ENCODE measurements at regions not wholly inside any gene's neighbourhood (a gene's known extent, or its start where the extent isn't known, plus 50 kb on each side); places are given as distances from the start of the nearest gene placed in this dataset.

DNA sequence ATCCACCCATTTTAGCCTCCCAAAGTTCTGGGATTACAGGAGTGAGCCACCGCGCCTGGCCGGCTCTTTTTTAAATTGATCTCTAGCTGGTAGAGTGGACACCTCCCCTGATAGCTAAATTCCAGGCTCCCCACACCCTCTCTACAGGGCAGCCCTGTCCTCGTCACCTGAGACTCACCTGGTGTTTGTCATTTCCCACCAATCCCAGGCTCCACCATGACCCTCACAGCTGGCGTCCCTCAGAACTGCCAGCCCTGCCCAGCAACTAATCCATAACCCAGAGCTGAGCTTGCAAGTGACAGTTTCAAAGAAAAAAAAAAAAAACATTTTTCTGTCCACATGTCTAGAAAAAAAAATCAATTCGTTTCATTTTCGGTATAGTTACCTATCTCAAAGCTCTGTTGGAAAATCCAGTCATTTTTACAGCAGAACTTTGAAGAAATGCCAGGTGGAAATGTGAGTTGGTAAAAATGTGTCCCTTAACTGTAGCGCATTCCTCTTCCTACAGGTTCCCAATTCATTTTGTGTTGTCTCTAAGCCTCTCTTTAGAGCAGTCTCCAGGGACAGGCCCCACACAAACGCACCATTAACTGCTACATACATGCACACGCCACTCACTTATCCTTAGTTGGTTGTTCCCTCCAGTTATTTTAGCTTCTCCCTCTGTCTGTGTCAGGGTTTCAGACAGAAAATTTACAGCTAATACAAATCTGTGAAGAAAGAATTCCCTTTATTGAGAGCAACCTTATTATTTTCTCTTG lies 294.7 kb downstream of the FBXO15 start:
- no peak for DNase-seq (ENCODE audit: low read depth)

DNA sequence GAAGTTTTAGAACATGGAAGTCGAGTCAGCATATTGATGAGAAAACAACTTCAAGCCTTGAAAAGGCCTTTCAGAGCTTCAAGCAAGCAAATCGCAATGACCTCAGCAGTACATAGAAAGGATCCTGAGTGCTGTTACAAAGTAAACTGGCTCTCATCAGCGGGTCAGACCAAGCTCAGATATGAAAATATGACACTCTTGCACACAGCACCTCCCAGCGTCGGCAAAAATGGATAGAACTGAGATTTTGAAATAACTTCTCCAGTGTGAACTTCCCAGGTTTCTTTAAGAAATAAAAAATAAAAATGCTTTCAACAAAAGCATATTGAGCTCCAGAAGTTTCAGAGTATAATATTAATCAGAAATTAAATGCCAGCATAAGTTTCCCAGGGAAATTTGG lies 296.9 kb downstream of the FBXO15 start:
- DNase-seq (ENCODE audit: low read depth) = peak; percentile 21

DNA sequence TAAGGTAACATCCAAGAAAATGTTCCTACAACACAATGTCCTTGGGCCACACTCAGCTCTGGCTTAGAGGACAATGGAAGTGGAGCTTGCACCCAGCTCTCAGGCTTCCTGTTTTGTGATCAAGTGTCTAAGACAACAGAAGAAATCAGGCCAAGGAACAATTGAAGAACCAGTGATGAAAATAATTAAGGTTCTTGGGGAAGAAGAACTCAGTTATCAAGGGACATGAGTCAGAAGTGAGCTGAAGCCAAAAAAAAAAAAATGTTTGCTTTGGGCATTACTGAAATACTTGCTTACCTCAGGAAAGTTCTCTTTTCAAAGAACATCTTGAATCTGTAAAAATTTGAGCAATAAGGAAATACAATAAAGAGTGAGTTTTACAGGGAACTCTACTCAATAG lies 299.0 kb downstream of the FBXO15 start:
- DNase-seq (ENCODE audit: low read depth) = no peak

- no peak for DNase-seq (ENCODE audit: low read depth)
Measured at GRCh38 chr18:73843455-73843854, 304.2 kb downstream of the FBXO15 start.

GRCh38 chr18:73842795-73843394 lies 304.7 kb downstream of the FBXO15 start:
- peak; percentile 52 for DNase-seq (ENCODE audit: low read depth)

- DNase-seq (ENCODE audit: low read depth) = no peak
Measured at GRCh38 chr18:73841661-73842060, 306.0 kb downstream of the FBXO15 start.

DNA sequence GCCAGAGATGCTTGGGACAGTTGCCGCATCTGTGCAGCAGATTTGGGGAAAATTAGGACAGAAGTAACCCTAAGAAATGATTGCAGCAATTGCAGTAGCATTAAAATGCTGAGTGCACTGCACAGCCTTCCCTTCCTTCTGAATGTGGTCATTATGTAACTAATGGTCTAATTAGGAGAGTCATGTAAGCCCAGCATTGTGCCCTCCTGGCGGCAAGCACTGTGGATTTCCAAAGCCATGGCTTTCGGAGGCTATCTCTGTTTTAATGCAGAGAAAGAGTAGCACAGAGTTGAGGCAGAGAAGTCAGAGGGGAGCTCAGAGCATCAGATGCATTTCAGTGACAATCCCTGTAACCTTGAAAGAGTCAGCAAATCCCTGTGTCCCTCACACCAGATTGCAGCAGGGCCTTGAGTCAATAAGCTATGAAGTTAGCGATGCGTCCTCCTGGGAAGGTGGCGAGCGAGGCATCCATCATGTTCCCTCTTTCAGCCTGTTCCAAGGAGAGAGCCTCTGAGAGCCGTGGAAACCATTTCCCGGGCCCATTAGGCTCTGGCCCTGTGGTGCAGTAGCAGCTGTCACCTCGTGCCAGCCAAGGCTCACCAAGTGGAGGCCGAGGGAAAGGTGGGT lies 307.2 kb downstream of the FBXO15 start:
- no peak for DNase-seq (ENCODE audit: low read depth)

- DNase-seq (ENCODE audit: low read depth) = no peak
Measured at GRCh38 chr18:73839441-73839840, 308.2 kb downstream of the FBXO15 start.

DNA sequence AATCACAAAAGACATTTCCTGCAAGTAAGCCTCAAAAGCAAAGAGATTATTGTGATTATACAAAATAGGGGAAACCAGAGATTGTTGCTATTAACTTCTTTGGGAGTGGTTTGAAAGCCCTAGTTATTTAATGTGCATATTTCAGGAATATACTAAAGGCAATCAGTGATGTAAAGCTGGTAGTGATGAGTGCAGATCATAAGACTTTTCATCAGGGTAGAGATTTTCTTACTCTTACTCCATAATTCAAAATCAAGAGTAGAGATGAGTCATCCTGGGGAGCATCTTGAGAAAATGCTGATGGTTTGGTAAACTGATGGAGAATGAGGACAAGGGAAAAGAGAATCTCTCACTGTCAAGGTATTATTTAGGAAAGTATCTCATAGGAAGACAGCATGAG lies 309.5 kb downstream of the FBXO15 start:
- DNase-seq (ENCODE audit: low read depth) = no peak

GRCh38 chr18:73835656-73836364 lies 311.8 kb downstream of the FBXO15 start:
- no peak for DNase-seq (ENCODE audit: low read depth)

GRCh38 chr18:73835039-73835438 lies 312.6 kb downstream of the FBXO15 start:
- DNase-seq (ENCODE audit: low read depth) = no peak

GRCh38 chr18:73831688-73832087 lies 315.9 kb downstream of the FBXO15 start:
- DNase-seq (ENCODE audit: low read depth) = no peak

DNA sequence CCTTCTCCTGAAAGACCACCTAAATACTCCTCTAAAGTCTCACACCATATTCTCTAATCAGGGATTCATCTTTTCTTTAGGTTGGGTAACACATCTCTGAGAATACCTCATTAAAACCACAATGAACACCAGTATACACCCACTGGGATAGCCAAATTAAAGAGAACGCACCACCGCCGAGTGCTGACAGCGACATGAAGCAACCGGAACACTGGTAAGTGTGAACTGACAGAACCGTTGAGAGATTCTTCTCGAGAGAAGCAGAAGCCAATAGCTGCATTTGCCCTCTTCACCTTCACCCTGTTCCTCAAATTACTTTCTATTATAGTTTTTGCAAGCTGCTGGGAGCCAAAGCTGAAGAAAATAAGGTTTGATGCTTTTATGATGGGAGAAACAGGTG lies 318.5 kb downstream of the FBXO15 start:
- no peak for DNase-seq (ENCODE audit: low read depth)

DNA sequence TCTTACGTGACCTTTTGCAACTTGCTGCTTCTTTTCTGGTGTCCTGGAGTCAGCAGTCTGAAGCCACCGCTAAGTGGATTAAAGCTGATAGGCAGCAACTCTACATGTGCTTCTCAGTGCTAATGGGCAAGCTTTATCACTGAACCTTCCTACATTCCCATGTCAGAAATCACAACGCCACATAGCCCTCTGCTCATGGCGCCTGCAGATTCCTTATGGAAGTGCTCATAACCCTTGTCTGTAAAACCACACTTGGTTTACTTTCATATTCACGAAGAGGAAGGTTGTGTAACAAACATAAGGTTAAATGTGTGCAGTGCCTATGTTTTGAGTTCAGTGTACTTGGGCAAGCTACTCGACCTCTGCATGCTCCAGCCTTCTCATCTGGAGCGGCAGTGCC lies 319.8 kb downstream of the FBXO15 start:
- DNase-seq (ENCODE audit: low read depth) = no peak

DNA sequence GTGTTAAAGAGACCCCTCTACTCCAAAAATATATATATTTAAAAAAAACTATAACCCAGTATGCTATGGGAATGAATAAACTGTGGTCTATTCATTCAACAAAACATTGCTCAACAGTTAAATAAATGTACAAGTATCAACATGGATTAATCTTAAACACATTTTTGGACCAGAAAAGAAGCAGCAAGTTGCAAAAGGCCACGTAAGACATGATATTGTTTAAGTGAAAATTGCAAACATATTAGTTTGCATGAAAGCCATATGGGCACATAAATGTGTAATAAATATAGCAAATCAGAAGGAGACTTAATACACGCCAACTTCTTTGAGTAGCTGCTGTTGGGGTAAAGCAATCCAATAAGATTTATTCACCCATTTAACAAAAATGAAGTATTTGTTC lies 321.5 kb downstream of the FBXO15 start:
- no peak for DNase-seq (ENCODE audit: low read depth)

DNA sequence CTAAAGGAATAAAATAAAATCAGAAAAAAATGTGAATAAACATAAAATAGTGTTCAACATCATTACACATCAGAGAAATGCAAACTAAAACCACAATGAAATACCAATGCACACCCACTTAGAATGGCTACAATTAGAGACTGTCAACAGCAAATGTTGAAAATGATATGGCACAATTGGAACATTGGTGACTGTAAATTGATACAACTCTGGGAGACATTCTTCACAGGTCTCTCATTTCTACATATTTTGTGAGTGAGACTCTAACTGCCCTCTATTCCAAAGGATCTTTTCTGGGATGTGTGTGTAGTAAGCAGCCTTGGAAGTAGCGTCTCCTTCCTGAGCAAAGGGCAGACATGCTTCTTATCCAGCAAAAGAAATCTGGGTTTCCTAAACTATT lies 323.0 kb downstream of the FBXO15 start:
- DNase-seq (ENCODE audit: low read depth) = no peak

GRCh38 chr18:73812423-73812822 lies 335.2 kb downstream of the FBXO15 start:
- DNase-seq (ENCODE audit: low read depth) = no peak

GRCh38 chr18:73807551-73808192 lies 340.0 kb downstream of the FBXO15 start:
- DNase-seq (ENCODE audit: low read depth) = no peak

DNA sequence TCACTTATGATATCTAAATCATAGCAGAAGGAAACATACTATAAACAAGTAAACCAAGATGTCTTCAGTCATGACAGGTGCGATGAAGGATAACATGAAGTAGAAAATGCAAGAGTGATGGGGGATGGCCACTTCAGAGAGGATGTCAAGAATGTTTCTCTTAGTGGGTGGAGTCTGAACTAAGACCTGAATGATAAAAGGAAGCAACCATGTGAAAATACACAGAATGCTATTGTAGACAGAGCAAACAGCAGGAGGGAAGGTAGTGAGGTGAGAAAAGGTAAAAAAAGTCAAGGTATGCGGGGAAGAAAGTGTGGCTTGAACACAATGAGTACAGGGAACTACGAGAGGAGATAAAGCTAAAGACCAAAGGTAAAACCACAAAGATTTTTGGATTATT lies 341.6 kb downstream of the FBXO15 start:
- DNase-seq (ENCODE audit: low read depth) = no peak

DNA sequence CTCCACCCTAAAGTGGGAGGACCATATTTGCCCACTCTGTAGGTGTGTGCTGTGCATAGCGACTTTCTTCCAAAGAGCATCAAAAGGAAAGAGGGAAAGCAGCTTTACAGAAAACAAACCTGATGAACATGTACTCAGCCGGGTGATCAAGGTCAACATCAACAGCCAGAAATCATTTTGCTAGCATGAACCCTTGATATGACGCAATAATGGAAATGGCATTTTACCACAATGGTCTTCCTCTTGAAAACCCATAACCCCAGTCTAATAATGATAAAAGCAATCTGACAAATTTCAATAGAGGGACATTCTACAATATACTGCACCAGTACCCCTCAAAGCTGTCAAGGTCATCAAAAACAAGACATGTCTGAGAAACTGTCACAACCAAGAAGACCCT lies 350.2 kb downstream of the FBXO15 start:
- DNase-seq (ENCODE audit: low read depth) = no peak

DNA sequence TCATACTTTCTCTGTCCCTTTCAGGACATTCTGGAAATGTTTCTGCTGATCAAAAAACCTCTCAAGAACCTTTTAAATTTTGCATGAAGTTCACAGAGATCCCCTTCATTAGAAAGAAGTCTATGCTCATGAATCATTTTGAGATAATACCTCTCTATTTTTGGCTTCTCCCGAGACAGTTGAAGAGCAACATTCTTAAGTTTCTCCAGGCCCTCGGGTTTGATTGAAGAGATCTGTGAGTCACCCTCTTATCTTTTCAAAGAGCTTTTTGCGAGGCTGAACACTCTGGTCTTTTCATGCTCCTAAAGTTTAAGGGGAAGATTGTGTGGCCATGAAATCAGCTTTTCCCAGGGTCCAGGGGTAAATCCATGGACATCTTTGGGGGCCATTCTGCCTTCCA lies 354.2 kb downstream of the FBXO15 start:
- DNase-seq (ENCODE audit: low read depth) = peak; percentile 24

DNA sequence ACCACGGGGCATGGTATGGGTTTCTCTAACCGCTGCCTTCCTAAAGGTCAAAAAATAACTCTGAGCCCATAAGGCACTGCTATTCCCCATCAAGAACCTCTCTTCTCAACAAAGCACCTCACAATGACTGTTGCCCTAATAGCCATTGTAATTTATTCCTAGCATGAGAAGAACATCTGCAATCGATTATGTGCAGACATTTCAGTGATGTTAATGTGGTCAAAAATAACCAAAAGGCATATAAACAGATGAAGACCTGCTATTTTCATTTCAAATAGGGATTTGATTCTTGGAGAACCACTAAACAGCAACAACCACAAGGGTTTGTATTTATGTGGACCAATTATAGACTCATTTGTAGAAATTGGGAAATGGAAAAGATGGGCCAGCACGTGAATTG lies 356.6 kb downstream of the FBXO15 start:
- DNase-seq (ENCODE audit: low read depth) = no peak
